Suprapubic skin (tissue), 4 donors: ENCODE measurements at regions not wholly inside any gene's neighbourhood (a gene's known extent, or its start where the extent isn't known, plus 50 kb on each side); places are given as distances from the start of the nearest gene placed in this dataset.
"Not testable (repeated sequence)": the region's sequence is repeated elsewhere in the genome, so short reads cannot be mapped to it uniquely, and the experiment has no call there.

Experiments
- DNase-seq, 2 donors: peaks; one replicate each; pipeline ENCODE4 v3.0.0-alpha.2; 2019; ENCODE audit warnings: low spot score in 2 of 2
- H3K27ac ChIP-seq: fragments of 200-600 bp; sonication (generic); one replicate; pipeline ENCODE4 v1.5.1; 2019
- H3K27me3 ChIP-seq: fragments of 200-600 bp; sonication (generic); one replicate; pipeline ENCODE4 v1.5.1; 2019
- H3K36me3 ChIP-seq: fragments of 200-600 bp; sonication (generic); one replicate; pipeline ENCODE4 v1.5.1; 2019
- H3K4me1 ChIP-seq: fragments of 200-600 bp; sonication (generic); one replicate; pipeline ENCODE4 v1.5.1; 2019
- H3K4me3 ChIP-seq: fragments of 200-600 bp; sonication (generic); one replicate; pipeline ENCODE4 v1.5.1; 2019; ENCODE audit warnings: mild to moderate bottlenecking
- H3K9me3 ChIP-seq: fragments of 200-600 bp; sonication (generic); one replicate; pipeline ENCODE4 v1.5.1; 2019
- EP300 ChIP-seq: sonication (generic); formaldehyde crosslinking; IDR thresholded peaks from one replicate; pipeline ENCODE4 v1.6.1; 2017; ENCODE audit warnings: antibody characterized with exemption
- POLR2A ChIP-seq, 2 donors: fragments of 450-650 bp; IDR thresholded peaks; one replicate each; pipeline ENCODE4 v1.6.1; 2017; ENCODE audit warnings: antibody characterized with exemption in 2 of 2, mild to moderate bottlenecking in 2 of 2, moderate library complexity in 2 of 2
- POLR2AphosphoS5 ChIP-seq, 3 donors: sonication (generic); formaldehyde crosslinking; IDR thresholded peaks; one replicate each; pipeline ENCODE4 v1.6.1; 2017; ENCODE audit warnings: antibody characterized with exemption in 3 of 3
- WGBS: methylation state at CpG from one replicate; pipeline ENCODE4 v1.1.5; 2018; 5-methylcytosine and 5-hydroxymethylcytosine counted together
- TF ChIP-seq, protein P1 (sequence below), 2 donors: fragments of 200-600 bp in 1 of 2; fragments of 450-650 bp in 1 of 2; sonication (generic) in 1 of 2; IDR thresholded peaks; one replicate each; pipeline ENCODE4 v1.5.1; 2016 to 2019; ENCODE audit warnings: antibody characterized with exemption in 2 of 2, mild to moderate bottlenecking in 1 of 2, moderate library complexity in 1 of 2

DNA sequence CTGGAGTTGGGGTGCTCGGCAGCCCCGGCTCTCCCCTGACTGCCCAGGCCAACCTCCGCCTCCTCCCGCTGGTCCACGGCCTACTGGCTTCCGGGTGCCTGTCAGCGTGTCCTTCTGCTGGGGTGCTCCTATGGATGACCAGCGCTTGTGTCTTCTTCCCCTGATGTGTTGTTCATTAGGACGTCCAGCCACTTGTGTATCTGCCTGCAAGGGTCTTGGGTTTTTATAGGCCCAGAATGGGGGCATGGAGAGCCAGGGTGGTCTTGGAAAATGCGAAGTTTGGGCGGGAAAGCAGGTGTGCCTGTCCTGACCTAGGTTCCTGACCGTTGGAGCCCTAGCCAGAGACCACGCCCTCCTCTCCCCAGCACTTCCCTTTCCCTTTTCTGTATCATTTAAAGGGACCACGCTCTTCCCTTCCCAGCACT is 139.8 kb downstream of the SLITRK5 start:
- Histone ChIP-seq H3K9me3 (no peaks in the 10 kb centered on the region), H3K4me3 (no peak overlapping the region), H3K4me1 (no peaks in the 10 kb centered on the region), H3K27me3 (no peaks in the 10 kb centered on the region), H3K36me3 (no peaks in the 10 kb centered on the region), H3K27ac (no peak overlapping the region)
- TF ChIP-seq POLR2AphosphoS5 (IDR thresholded peaks at IDR 0.05) (no peak), EP300 (no peak), POLR2A (IDR thresholded peaks at IDR 0.05) (no peak)
- TF ChIP-seq, protein P1, sequence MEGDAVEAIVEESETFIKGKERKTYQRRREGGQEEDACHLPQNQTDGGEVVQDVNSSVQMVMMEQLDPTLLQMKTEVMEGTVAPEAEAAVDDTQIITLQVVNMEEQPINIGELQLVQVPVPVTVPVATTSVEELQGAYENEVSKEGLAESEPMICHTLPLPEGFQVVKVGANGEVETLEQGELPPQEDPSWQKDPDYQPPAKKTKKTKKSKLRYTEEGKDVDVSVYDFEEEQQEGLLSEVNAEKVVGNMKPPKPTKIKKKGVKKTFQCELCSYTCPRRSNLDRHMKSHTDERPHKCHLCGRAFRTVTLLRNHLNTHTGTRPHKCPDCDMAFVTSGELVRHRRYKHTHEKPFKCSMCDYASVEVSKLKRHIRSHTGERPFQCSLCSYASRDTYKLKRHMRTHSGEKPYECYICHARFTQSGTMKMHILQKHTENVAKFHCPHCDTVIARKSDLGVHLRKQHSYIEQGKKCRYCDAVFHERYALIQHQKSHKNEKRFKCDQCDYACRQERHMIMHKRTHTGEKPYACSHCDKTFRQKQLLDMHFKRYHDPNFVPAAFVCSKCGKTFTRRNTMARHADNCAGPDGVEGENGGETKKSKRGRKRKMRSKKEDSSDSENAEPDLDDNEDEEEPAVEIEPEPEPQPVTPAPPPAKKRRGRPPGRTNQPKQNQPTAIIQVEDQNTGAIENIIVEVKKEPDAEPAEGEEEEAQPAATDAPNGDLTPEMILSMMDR (IDR thresholded peaks at IDR 0.05) = no peak
- no peak for DNase-seq
- 81% methylated on average over 14 of the region's 14 CpGs for WGBS

DNA sequence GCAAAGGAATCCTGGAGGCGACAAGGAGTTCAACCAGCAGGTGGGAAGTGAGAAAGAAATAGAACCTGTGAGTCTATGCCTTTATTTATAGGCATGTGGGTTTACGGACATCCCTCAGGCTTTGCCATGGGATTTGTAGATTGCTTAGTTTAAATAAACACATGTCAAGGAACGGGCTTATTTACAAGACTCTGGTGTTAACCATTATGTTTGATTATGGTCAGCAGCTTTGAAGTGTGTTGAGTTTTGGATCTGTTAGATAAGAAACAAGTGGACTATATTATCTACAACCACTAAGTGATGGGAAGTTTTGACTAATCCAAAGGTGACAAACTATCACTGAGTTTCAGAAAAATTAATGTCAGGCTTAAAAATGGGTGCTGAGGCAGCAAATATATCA is 143.2 kb downstream of the SLITRK5 start:
- 70% methylated on average over 3 of the region's 3 CpGs for WGBS
- Histone ChIP-seq H3K36me3 (no peaks in the 10 kb centered on the region), H3K4me3 (no peak overlapping the region), H3K27me3 (no peaks in the 10 kb centered on the region), H3K4me1 (no peaks in the 10 kb centered on the region), H3K27ac (no peak overlapping the region), H3K9me3 (no peaks in the 10 kb centered on the region)
- DNase-seq = no peak
- TF ChIP-seq POLR2A (IDR thresholded peaks at IDR 0.05) (no peak), POLR2AphosphoS5 (IDR thresholded peaks at IDR 0.05) (no peak), EP300 (no peak)
- TF ChIP-seq, protein P1 (IDR thresholded peaks at IDR 0.05) = no peak

GRCh38 chr13:87820241-87820640 is 149.1 kb downstream of the SLITRK5 start:
- Histone ChIP-seq H3K27me3 (no peaks in the 10 kb centered on the region), H3K4me3 (no peak overlapping the region), H3K27ac (no peak overlapping the region), H3K36me3 (no peaks in the 10 kb centered on the region), H3K4me1 (no peaks in the 10 kb centered on the region), H3K9me3 (no peaks in the 10 kb centered on the region)
- 19% methylated on average over 1 of the region's 1 CpG for WGBS
- TF ChIP-seq, protein P1 (IDR thresholded peaks at IDR 0.05) = no peak
- no peak for TF ChIP-seq POLR2AphosphoS5 (IDR thresholded peaks at IDR 0.05)
- no peak for TF ChIP-seq EP300
- TF ChIP-seq POLR2A (IDR thresholded peaks at IDR 0.05) = no peak
- DNase-seq = no peak

DNA sequence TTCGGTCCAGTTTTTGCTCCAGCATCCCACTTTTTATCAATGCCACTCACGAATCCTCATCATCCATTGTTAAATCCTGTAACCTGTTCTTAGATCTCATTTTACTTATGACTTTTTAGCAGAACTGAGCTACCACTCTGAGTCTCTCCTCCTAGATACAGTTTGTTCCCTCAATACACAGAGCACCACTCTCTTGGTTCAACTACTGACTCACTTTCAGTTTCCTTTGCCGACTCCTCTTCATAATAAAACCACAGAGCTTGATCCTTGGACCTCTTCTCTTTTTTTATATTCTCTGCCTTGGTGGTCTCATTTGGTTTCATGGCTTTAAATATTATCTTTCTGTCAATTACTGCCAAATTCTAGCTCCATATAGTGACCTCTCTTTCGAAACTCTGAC is 150.3 kb downstream of the SLITRK5 start:
- Histone ChIP-seq H3K36me3 (no peaks in the 10 kb centered on the region), H3K4me1 (no peaks in the 10 kb centered on the region), H3K4me3 (no peak overlapping the region), H3K9me3 (no peaks in the 10 kb centered on the region), H3K27me3 (no peaks in the 10 kb centered on the region), H3K27ac (no peak overlapping the region)
- TF ChIP-seq EP300 (no peak), POLR2AphosphoS5 (IDR thresholded peaks at IDR 0.05) (no peak), POLR2A (IDR thresholded peaks at IDR 0.05) (no peak)
- TF ChIP-seq, protein P1 (IDR thresholded peaks at IDR 0.05) = no peak
- WGBS = 85% methylated on average over 4 of the region's 4 CpGs
- DNase-seq = no peak

DNA sequence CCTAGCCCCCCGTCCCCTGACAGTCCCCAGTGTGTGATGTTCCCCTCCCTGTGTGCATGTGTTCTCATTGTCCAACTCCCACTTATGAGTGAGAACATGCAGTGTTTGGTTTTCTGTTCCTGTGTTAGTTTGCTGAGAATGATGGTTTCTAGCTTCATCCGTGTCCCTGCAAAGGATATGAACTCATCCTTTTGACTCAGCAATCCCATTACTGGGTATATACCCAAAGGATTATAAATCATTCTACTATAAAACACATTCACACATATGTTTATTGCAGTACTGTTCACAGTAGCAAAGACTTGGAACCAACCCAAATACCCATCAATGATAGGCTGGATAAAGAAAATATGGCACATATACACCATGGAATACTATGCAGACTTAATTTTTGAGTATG is 155.1 kb downstream of the SLITRK5 start:
- not testable (repeated sequence) for H3K9me3 ChIP-seq, H3K27ac ChIP-seq, H3K4me3 ChIP-seq, DNase-seq, H3K4me1 ChIP-seq, H3K27me3 ChIP-seq, H3K36me3 ChIP-seq
- 59% methylated on average over 2 of the region's 2 CpGs for WGBS

- DNase-seq = no peak
- no peak overlapping the region for H3K27ac ChIP-seq
- no peak overlapping the region for H3K4me3 ChIP-seq
- no peaks in the 10 kb centered on the region for H3K36me3 ChIP-seq
- no peaks in the 10 kb centered on the region for H3K4me1 ChIP-seq
- TF ChIP-seq POLR2AphosphoS5 (IDR thresholded peaks at IDR 0.05) (no peak), EP300 (no peak), POLR2A (IDR thresholded peaks at IDR 0.05) (no peak)
- TF ChIP-seq, protein P1 (IDR thresholded peaks at IDR 0.05) = no peak
- H3K9me3 ChIP-seq = no peaks in the 10 kb centered on the region
- 96% methylated on average over 4 of the region's 4 CpGs for WGBS
- H3K27me3 ChIP-seq = no peaks in the 10 kb centered on the region
Measured at GRCh38 chr13:87827479-87827878, 156.3 kb downstream of the SLITRK5 start.
